GM23248 (cell line): ENCODE measurements at regions not wholly inside any gene's neighbourhood (a gene's known extent, or its start where the extent isn't known, plus 50 kb on each side); places are given as distances from the start of the nearest gene placed in this dataset.
"Not testable (repeated sequence)": the region's sequence is repeated elsewhere in the genome, so short reads cannot be mapped to it uniquely, and the experiment has no call there.

Experiments
- DNase-seq: peaks from one replicate; pipeline ENCODE4 v3.0.0-alpha.2; 2015
- H2AFZ ChIP-seq: fragments of 200-600 bp; sonication (generic); 2 replicates; pipeline ENCODE4 v1.6.1; 2016; ENCODE audit warnings: antibody characterized with exemption
- H3F3A ChIP-seq: fragments of 200-600 bp; sonication (generic); 2 replicates; pipeline ENCODE4 v1.6.1; 2016; ENCODE audit warnings: mild to moderate bottlenecking, antibody characterized with exemption, mixed run types; ENCODE audit not compliant: insufficient read depth
- H3K27ac ChIP-seq: fragments of 200-600 bp; sonication (generic); 2 replicates; pipeline ENCODE4 v1.5.1; 2016; ENCODE audit warnings: mild to moderate bottlenecking
- H3K27me3 ChIP-seq: fragments of 200-600 bp; sonication (generic); replicated peaks from 2 replicates; pipeline ENCODE4 v1.6.1; 2016; ENCODE audit warnings: mild to moderate bottlenecking; ENCODE audit not compliant: insufficient read depth
- H3K36me3 ChIP-seq: fragments of 200-600 bp; sonication (generic); 2 replicates; pipeline ENCODE4 v1.6.1; 2016; ENCODE audit warnings: low read depth, mild to moderate bottlenecking
- H3K4me1 ChIP-seq: fragments of 200-600 bp; sonication (generic); 2 replicates; pipeline ENCODE4 v1.6.1; 2016; ENCODE audit warnings: mild to moderate bottlenecking; ENCODE audit not compliant: insufficient read depth
- H3K4me2 ChIP-seq: fragments of 200-600 bp; sonication (generic); one replicate; pipeline ENCODE4 v1.6.1; 2016; ENCODE audit warnings: mild to moderate bottlenecking; ENCODE audit not compliant: unreplicated experiment
- H3K4me3 ChIP-seq: fragments of 200-600 bp; sonication (generic); 2 replicates; pipeline ENCODE4 v1.5.1; 2016; ENCODE audit warnings: mild to moderate bottlenecking
- H3K79me2 ChIP-seq: fragments of 200-600 bp; sonication (generic); 2 replicates; pipeline ENCODE4 v1.6.1; 2016; ENCODE audit warnings: mild to moderate bottlenecking; ENCODE audit not compliant: insufficient read depth
- H3K9ac ChIP-seq: fragments of 200-600 bp; sonication (generic); 2 replicates; pipeline ENCODE4 v1.6.1; 2016; ENCODE audit warnings: mild to moderate bottlenecking
- H3K9me2 ChIP-seq: fragments of 200-600 bp; sonication (generic); 2 replicates; pipeline ENCODE4 v1.6.1; 2016; ENCODE audit warnings: mixed run types, mild to moderate bottlenecking, moderate library complexity; ENCODE audit not compliant: insufficient read depth
- H3K9me3 ChIP-seq: fragments of 200-600 bp; sonication (generic); one replicate; pipeline ENCODE4 v1.6.1; 2017; ENCODE audit warnings: low read depth
- H4K20me1 ChIP-seq: fragments of 200-600 bp; sonication (generic); 2 replicates; pipeline ENCODE4 v1.6.0; 2016; ENCODE audit not compliant: insufficient read depth
- EZH2 ChIP-seq: fragments of 200-600 bp; sonication (generic); IDR thresholded peaks from 2 replicates; pipeline ENCODE4 v1.6.1; 2018; ENCODE audit warnings: antibody characterized with exemption, mild to moderate bottlenecking; ENCODE audit not compliant: insufficient read depth, poor library complexity, severe bottlenecking
- EZH2phosphoT487 ChIP-seq: fragments of 200-600 bp; sonication (generic); IDR thresholded peaks from 2 replicates; pipeline ENCODE4 v1.6.1; 2018; ENCODE audit warnings: antibody characterized with exemption, moderate library complexity, mild to moderate bottlenecking, low read depth; ENCODE audit not compliant: insufficient read depth
- WGBS, 2 experiments: methylation state at CpG; one replicate each; pipeline ENCODE4 v1.1.6; 2015 to 2017; ENCODE audit warnings: low lambda C conversion rate in 2 of 2, low coverage in 1 of 2; ENCODE audit errors: missing lambda C conversion rate in 2 of 2; 5-methylcytosine and 5-hydroxymethylcytosine counted together
- in situ Hi-C: fragments of 300-500 bp; cut with MboI; formaldehyde crosslinking; loops from 2 replicates; pipeline ENCODE4 v1.15.0; 2020

DNA sequence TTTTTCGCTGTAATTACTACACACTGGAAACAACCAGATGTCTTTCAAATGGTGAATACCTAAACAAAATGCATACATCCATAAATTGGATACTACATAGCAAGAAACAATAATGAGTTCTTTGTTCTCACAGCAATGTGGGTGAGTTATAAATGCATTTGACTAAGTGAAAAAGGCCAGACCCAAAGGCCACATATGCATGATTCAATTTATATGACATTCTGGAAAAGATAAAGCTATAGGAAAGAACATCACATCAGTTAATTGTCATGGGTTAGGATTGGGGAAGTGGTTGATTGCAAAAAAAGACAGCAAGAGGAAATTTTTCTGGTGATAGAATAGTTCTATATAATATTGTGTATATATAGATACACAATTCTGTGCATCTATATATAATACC, 198.9 kb downstream of the CYLC2 start:
- no peak overlapping the region for H3K4me3 ChIP-seq
- H3K27ac ChIP-seq = no peak overlapping the region
- H3K27me3 ChIP-seq = no peaks in the 10 kb centered on the region
- TF ChIP-seq EZH2phosphoT487 = no peak
- TF ChIP-seq EZH2 = no peak
- H3K9me3 ChIP-seq = no peaks in the 10 kb centered on the region
- H3K9me2 ChIP-seq = no peaks in the 10 kb centered on the region
- no peaks in the 10 kb centered on the region for H3F3A ChIP-seq
- H3K79me2 ChIP-seq = no peaks in the 10 kb centered on the region
- in situ Hi-C loops = no loop called here
- DNase-seq = no peak
- no peaks in the 10 kb centered on the region for H4K20me1 ChIP-seq
- no peaks in the 10 kb centered on the region for H3K36me3 ChIP-seq
- 22 to 41% methylated on average over 1 of the region's 1 CpG for WGBS, 2 experiments
- no peak overlapping the region for H3K4me2 ChIP-seq
- H2AFZ ChIP-seq = no peak overlapping the region
- H3K9ac ChIP-seq = no peak overlapping the region
- no peaks in the 10 kb centered on the region for H3K4me1 ChIP-seq

DNA sequence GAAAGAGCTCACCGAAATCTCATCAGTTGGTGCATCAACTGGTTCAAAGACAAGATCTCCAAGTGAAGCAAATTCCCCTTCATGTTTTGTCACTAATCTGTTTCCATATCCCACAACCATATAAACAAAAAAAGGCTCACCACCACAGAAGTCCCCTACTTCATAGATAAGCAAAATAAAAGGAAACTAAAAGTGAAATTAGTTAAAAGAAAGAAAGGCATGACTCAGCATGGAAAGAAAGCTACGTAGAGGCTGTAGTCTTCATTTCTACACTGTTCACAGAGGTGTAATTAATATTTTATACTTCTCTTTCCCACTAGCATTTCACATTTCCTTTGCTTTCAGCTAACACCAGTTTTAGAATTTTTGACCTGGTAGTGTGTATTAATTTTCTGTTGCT, 208.0 kb downstream of the CYLC2 start:
- no peak overlapping the region for H3K4me2 ChIP-seq
- no peak overlapping the region for H3K9ac ChIP-seq
- no peaks in the 10 kb centered on the region for H3K9me3 ChIP-seq
- H3K9me2 ChIP-seq = no peaks in the 10 kb centered on the region
- TF ChIP-seq EZH2phosphoT487 (no peak), EZH2 (no peak)
- in situ Hi-C loops = no loop called here
- no peaks in the 10 kb centered on the region for H3K79me2 ChIP-seq
- no peaks in the 10 kb centered on the region for H3K36me3 ChIP-seq
- no peaks in the 10 kb centered on the region for H3K4me1 ChIP-seq
- DNase-seq = no peak
- H2AFZ ChIP-seq = no peak overlapping the region
- no peaks in the 10 kb centered on the region for H4K20me1 ChIP-seq
- H3F3A ChIP-seq = no peaks in the 10 kb centered on the region
- H3K27ac ChIP-seq = no peak overlapping the region
- H3K27me3 ChIP-seq = no peaks in the 10 kb centered on the region
- WGBS, 2 experiments = 26 to 27% methylated on average over 2 of the region's 2 CpGs
- no peak overlapping the region for H3K4me3 ChIP-seq

DNA sequence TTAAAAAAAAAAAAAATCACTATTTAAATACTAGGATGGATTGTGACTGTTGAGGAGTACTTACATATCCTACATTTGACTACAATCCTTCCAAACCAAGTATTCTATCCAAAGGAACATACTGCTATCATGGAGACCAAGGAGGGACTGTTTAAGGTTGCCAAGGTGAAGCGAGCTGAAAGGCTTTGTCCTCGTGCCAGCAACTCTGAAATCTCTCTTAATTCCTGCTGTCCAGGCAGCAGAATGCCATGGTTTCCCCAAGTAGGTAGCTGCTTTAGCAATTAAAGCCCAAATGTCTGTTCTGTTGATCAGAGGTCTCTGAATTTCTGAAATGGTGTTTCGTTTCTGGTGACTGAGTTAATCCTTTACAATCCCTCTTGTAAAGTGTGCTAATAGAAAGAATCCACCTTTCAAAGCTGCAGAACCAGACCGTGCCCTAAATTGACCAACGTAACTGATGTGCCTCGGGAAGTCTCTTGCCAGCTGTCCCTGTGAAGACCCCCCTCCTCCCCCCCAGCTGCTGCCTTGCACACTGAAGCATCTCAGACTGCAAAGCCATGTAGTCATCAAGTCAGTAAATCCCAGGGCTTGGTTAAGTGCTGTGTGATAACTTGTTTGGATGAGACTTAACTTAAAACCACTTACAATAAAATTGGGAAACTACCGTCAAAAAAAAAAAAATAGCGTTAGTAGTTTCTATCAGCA, 210.9 kb downstream of the CYLC2 start:
- H3K4me2 ChIP-seq, H4K20me1 ChIP-seq, H3K9me2 ChIP-seq, in situ Hi-C loops, H3K9ac ChIP-seq, H3K79me2 ChIP-seq, H3K27me3 ChIP-seq, H3K9me3 ChIP-seq, DNase-seq, H3K4me3 ChIP-seq, H3K36me3 ChIP-seq, H3K27ac ChIP-seq, H2AFZ ChIP-seq, H3F3A ChIP-seq, H3K4me1 ChIP-seq: not testable (repeated sequence)
- 35 to 40% methylated on average over 5 to 8 of the region's 8 CpGs for WGBS, 2 experiments

DNA sequence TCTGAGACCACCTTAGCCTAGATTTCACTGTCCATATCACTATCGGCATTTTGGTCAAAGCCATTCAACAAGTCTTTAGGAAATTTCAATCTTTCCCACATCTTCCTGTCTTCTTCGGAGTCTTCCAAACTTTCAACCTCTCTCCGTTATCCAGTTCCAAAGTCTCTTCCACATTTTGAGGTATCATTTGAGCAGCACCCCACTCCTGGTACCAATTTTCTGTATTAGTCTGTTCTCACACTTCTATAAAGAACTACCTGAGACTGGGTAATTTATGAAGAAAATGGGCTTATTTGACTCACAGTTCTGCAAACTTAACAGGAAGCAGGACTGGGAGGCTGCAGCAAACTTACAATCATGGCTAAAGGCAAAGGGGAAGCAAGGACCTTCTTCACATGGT, 215.5 kb downstream of the CYLC2 start:
- in situ Hi-C loops = no loop called here
- no peaks in the 10 kb centered on the region for H4K20me1 ChIP-seq
- no peaks in the 10 kb centered on the region for H3K9me2 ChIP-seq
- H3K9me3 ChIP-seq = no peaks in the 10 kb centered on the region
- H3K27ac ChIP-seq = no peak overlapping the region
- H3K4me1 ChIP-seq = no peaks in the 10 kb centered on the region
- H2AFZ ChIP-seq = no peak overlapping the region
- H3F3A ChIP-seq = no peaks in the 10 kb centered on the region
- no peaks in the 10 kb centered on the region for H3K79me2 ChIP-seq
- no peaks in the 10 kb centered on the region for H3K27me3 ChIP-seq
- H3K4me2 ChIP-seq = no peak overlapping the region
- no peak overlapping the region for H3K4me3 ChIP-seq
- no peak for DNase-seq
- no peaks in the 10 kb centered on the region for H3K36me3 ChIP-seq
- WGBS, 2 experiments = 30 to 38% methylated on average over 3 of the region's 3 CpGs
- H3K9ac ChIP-seq = no peak overlapping the region
- TF ChIP-seq EZH2phosphoT487 (no peak), EZH2 (no peak)

DNA sequence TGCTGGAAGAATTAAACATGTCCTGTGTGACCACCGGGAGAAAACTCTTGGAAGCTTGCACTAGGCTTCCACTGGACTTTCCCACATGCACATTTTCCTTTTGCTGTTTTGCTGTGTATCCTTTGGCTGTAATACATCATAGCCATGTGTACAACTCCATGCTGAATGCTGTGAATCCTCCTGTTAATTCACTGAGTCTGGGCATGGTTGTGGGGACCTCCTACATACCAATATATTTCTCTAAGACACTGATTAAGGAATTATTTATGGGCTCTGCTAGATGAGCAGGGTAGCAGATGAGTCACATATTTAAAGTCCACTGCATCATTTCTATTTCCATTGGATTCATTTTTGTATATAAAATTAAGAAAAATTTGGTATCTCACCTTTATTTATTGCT, 220.1 kb downstream of the CYLC2 start:
- in situ Hi-C loops = no loop called here
- Histone ChIP-seq H3K9me2 (no peaks in the 10 kb centered on the region), H3K9me3 (no peaks in the 10 kb centered on the region), H3K9ac (no peak overlapping the region), H3K27me3 (no peaks in the 10 kb centered on the region), H3K27ac (no peak overlapping the region), H3F3A (no peaks in the 10 kb centered on the region), H3K4me1 (no peaks in the 10 kb centered on the region), H3K36me3 (no peaks in the 10 kb centered on the region), H3K4me3 (no peak overlapping the region), H4K20me1 (no peaks in the 10 kb centered on the region), H3K4me2 (no peak overlapping the region), H3K79me2 (no peaks in the 10 kb centered on the region), H2AFZ (no peak overlapping the region)
- no peak for DNase-seq
- TF ChIP-seq EZH2 (no peak), EZH2phosphoT487 (no peak)
- 12 to 20% methylated on average over 1 of the region's 1 CpG for WGBS, 2 experiments
